Tibial nerve (tissue), 3 donors: ENCODE measurements at regions not wholly inside any gene's neighbourhood (a gene's known extent, or its start where the extent isn't known, plus 50 kb on each side); places are given as distances from the start of the nearest gene placed in this dataset.

Source experiments
- CTCF ChIP-seq, 5 experiments: fragments of 200-600 bp in 3 of 5; fragments of 450-650 bp in 2 of 5; sonication (generic) in 3 of 5; IDR thresholded peaks; one replicate each; pipeline ENCODE4 v1.5.1; 2016 to 2019; ENCODE audit warnings: antibody characterized with exemption in 5 of 5, mild to moderate bottlenecking in 3 of 5, moderate library complexity in 2 of 5
- POLR2A ChIP-seq, 2 donors: fragments of 450-650 bp; IDR thresholded peaks; one replicate each; pipeline ENCODE4 v1.6.1; 2017; ENCODE audit warnings: antibody characterized with exemption in 2 of 2, mild to moderate bottlenecking in 2 of 2, moderate library complexity in 2 of 2

GRCh38 chr15:26438316-26438715 is 334.6 kb downstream of the GABRB3 start:
- no peak for TF ChIP-seq POLR2A (IDR thresholded peaks at IDR 0.05)
- TF ChIP-seq CTCF (IDR thresholded peaks at IDR 0.05): no peak
